ENCODE measurements at regions not wholly inside any gene's neighbourhood (a gene's known extent, or its start where the extent isn't known, plus 50 kb on each side); places are given as distances from the start of the nearest gene placed in this dataset.

DNA sequence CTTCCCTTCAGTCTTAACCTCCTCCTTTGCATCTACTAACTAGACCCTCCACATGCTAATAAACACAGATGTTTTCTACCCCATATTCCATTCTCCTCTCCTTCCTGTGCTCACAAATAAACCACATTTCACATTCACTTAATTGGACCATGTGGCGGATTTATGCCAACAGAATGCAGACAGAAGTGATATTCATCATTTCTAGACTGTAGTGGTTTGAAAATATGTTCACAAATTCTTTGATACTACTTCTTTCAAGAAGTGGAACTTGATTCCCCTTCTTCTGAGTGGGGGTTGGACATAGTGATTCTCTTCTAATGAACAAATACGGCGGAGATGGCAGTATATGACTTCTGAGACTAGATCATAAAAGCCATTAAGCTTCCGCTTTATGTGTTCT lies 73.5 kb upstream of the SPTBN1 start:
- DNase-seq = no peak
- H3K27me3 ChIP-seq = no peaks in the 10 kb centered on the region
- TF ChIP-seq, protein P1, sequence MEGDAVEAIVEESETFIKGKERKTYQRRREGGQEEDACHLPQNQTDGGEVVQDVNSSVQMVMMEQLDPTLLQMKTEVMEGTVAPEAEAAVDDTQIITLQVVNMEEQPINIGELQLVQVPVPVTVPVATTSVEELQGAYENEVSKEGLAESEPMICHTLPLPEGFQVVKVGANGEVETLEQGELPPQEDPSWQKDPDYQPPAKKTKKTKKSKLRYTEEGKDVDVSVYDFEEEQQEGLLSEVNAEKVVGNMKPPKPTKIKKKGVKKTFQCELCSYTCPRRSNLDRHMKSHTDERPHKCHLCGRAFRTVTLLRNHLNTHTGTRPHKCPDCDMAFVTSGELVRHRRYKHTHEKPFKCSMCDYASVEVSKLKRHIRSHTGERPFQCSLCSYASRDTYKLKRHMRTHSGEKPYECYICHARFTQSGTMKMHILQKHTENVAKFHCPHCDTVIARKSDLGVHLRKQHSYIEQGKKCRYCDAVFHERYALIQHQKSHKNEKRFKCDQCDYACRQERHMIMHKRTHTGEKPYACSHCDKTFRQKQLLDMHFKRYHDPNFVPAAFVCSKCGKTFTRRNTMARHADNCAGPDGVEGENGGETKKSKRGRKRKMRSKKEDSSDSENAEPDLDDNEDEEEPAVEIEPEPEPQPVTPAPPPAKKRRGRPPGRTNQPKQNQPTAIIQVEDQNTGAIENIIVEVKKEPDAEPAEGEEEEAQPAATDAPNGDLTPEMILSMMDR (IDR thresholded peaks at IDR 0.05) = no peak
- TF ChIP-seq POLR2A (IDR thresholded peaks at IDR 0.05) = no peak
- no peak for TF ChIP-seq EP300 (IDR thresholded peaks at IDR 0.05)
- H3K27ac ChIP-seq = no peak overlapping the region
- 97 to 99% (median 99%) methylated on average over 4 of the region's 4 CpGs for WGBS, 3 donors
- no peaks in the 10 kb centered on the region for H3K36me3 ChIP-seq
- no peaks in the 10 kb centered on the region for H3K9me3 ChIP-seq
- intact Hi-C loops (cut with DNase I) = no loop called here
- H3K4me3 ChIP-seq = no peak overlapping the region
- peaks cover 6% of the 10 kb centered on the region for H3K4me1 ChIP-seq (ENCODE audit: insufficient read depth)

DNA sequence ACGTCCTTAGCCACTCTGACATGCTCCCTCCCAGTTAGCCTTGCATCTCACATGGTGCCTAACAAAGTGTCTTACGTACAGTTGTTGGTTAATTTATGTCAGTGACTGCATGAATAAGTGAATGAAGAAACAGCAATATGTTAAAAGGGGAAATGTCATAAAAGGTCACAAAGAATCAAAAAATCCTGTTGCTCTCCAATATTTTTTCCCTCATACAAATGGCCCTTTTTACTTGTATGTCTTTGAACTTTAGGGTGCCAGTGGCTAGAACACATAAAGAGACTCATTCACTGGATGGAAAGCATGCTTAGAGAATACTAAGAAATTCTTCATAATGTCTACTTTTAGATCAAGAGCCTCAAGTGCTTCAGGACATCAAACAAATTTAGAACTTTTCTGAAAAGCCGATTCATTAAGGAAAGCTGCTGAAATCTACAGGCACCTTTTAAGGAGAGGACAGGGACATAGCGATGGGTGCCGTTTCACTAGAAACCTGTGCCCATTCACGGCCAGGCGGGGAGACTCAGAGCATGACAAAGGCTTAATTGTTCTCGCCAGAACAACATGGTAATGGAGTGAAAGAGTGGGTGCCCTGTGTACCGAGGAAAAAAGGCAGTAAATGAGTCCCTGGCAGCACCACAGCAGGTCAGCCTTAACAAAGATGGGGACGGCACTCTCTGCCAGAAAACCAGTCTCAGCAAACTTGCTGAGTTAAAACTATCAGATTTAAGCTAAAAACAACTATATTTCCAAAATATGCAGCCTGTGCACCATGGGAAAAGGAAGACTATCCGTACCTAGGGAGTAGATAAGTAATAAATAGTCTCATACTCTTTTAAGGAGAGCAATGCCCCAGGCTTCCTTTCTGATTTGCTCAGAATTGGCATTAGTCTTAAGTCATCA lies 71.6 kb upstream of the SPTBN1 start:
- 67 to 71% (median 70%) methylated on average over 11 of the region's 11 CpGs for WGBS, 3 donors
- intact Hi-C loops (cut with DNase I) = no loop called here
- H3K4me3 ChIP-seq = no peak overlapping the region

DNA sequence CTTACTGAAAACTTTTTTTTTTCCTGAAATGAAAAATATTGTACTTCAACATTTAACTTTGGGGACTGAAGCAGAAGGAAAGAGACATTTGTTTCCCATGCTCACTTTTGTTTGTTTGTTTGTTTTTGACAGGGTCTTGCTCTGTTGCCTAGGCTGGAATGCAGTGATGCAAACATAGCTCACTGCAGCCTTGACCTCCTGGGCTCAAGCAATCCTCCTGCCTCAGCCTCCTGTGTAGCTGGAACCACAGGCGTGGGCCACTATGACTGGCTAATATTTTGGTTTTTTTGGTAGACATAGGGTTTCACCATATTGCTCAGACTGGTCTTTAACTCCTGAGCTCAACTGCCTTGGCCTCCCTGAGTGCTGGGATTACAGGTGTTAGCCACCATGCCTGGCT lies 70.9 kb upstream of the SPTBN1 start:
- no peak for TF ChIP-seq EP300 (IDR thresholded peaks at IDR 0.05)
- no peak for TF ChIP-seq POLR2A (IDR thresholded peaks at IDR 0.05)
- TF ChIP-seq, protein P1 (IDR thresholded peaks at IDR 0.05) = no peak
- Histone ChIP-seq H3K9me3 (no peaks in the 10 kb centered on the region), H3K27me3 (no peaks in the 10 kb centered on the region), H3K27ac (no peak overlapping the region), H3K4me3 (no peak overlapping the region), H3K4me1 (ENCODE audit: insufficient read depth) (peaks cover 11% of the 10 kb centered on the region), H3K36me3 (no peaks in the 10 kb centered on the region)
- DNase-seq = no peak
- 67 to 85% (median 79%) methylated on average over 1 of the region's 1 CpG for WGBS, 3 donors
- intact Hi-C loops (cut with DNase I) = no loop called here

More for the DNA sequence above, 71.6 kb upstream of the SPTBN1 start:
- Histone ChIP-seq H3K36me3 (no peaks in the 10 kb centered on the region), H3K4me1 (ENCODE audit: insufficient read depth) (peaks cover 11% of the 10 kb centered on the region), H3K27me3 (no peaks in the 10 kb centered on the region), H3K9me3 (no peaks in the 10 kb centered on the region), H3K27ac (no peak overlapping the region)
- TF ChIP-seq, protein P1 (IDR thresholded peaks at IDR 0.05) = no peak
- TF ChIP-seq EP300 (IDR thresholded peaks at IDR 0.05) = no peak
- no peak for TF ChIP-seq POLR2A (IDR thresholded peaks at IDR 0.05)
- no peak for DNase-seq

DNA sequence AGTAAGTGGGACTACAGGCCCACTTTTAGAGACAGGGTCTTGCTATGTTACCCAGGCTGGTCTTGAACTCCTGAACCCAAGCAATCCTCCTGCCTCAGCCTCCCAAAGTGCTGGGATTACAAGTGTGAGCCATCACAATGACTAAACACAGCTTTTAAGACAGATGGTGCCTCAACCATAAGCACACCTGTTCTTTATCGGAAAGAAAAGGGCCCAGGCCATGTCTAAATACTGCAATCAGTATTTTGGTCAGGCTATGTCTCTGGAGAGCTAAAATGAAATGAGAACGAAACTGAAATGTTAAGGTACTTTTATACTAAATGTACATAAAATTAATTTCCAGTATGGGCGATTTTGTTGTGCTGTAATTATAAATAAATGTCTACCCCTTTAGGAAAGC lies 69.5 kb upstream of the SPTBN1 start:
- TF ChIP-seq POLR2A (IDR thresholded peaks at IDR 0.05) (no peak), EP300 (IDR thresholded peaks at IDR 0.05) (no peak)
- TF ChIP-seq, protein P1 (IDR thresholded peaks at IDR 0.05) = no peak
- intact Hi-C loops (cut with DNase I) = no loop called here
- no peaks in the 10 kb centered on the region for H3K9me3 ChIP-seq
- H3K4me1 ChIP-seq (ENCODE audit: insufficient read depth) = peaks cover 11% of the 10 kb centered on the region
- no peaks in the 10 kb centered on the region for H3K36me3 ChIP-seq
- no peaks in the 10 kb centered on the region for H3K27me3 ChIP-seq
- peak overlapping the region in 1 of 2 donors; percentile 35 for H3K27ac ChIP-seq
- H3K4me3 ChIP-seq = no peak overlapping the region
- WGBS, 3 donors = 81 to 92% (median 88%) methylated on average over 3 of the region's 3 CpGs
- DNase-seq = no peak

Data from ovary (tissue), 7 donors.